Head of caudate nucleus (tissue), 42 donors: ENCODE measurements at regions not wholly inside any gene's neighbourhood (a gene's known extent, or its start where the extent isn't known, plus 50 kb on each side); places are given as distances from the start of the nearest gene placed in this dataset.

Experiments used
- DNase-seq, 42 donors: peaks; one replicate each; pipeline versions ENCODE4 v3.0.0 to v3.0.0-alpha.2; 2020 to 2021; ENCODE audit warnings: mixed read lengths in 7 of 42
- intact Hi-C: fragments of 100-400 bp; cut with DNase I; formaldehyde crosslinking; loops from one replicate; pipeline ENCODE4 v1.15.0; 2022

- intact Hi-C loops, result no loop called here
- no peak for DNase-seq
These were observed 123.0 kb upstream of the MEF2C start for GRCh38 chr5:89005990-89006389.

GRCh38 chr5:89004379-89004778 lies 121.4 kb upstream of the MEF2C start:
- DNase-seq, result no peak
- intact Hi-C loops, result no loop called here

GRCh38 chr5:89003563-89004036 lies 120.6 kb upstream of the MEF2C start:
- intact Hi-C loops, result no loop called here
- no peak for DNase-seq

- DNase-seq, result no peak
- intact Hi-C loops, result no loop called here
These were observed 116.9 kb upstream of the MEF2C start for GRCh38 chr5:88999853-89000252.

- DNase-seq, result no peak
- intact Hi-C loops, result no loop called here
These were observed 115.0 kb upstream of the MEF2C start for GRCh38 chr5:88997937-88998336.

- DNase-seq, result no peak
These were observed 101.1 kb upstream of the MEF2C start for GRCh38 chr5:88984040-88984439.

GRCh38 chr5:88979726-88980125 lies 96.7 kb upstream of the MEF2C start:
- intact Hi-C loops, result no loop called here
- no peak for DNase-seq

More at GRCh38 chr5:88984040-88984439, 101.1 kb upstream of the MEF2C start:
- intact Hi-C loops, result no loop called here

GRCh38 chr5:88979244-88979643 lies 96.3 kb upstream of the MEF2C start:
- no peak for DNase-seq
- intact Hi-C loops, result no loop called here

- intact Hi-C loops, result no loop called here
These were observed 93.9 kb upstream of the MEF2C start for GRCh38 chr5:88976914-88977313.

GRCh38 chr5:88967633-88968585 lies 84.9 kb upstream of the MEF2C start:
- no peak for DNase-seq
- intact Hi-C loops, result no loop called here

More at GRCh38 chr5:88976914-88977313, 93.9 kb upstream of the MEF2C start:
- DNase-seq, result no peak

- no peak for DNase-seq
These were observed 81.8 kb upstream of the MEF2C start for GRCh38 chr5:88964831-88965230.

GRCh38 chr5:88957013-88957412 lies 74.0 kb upstream of the MEF2C start:
- no peak for DNase-seq
- intact Hi-C loops, result no loop called here

More at GRCh38 chr5:88964831-88965230, 81.8 kb upstream of the MEF2C start:
- intact Hi-C loops, result no loop called here

GRCh38 chr5:88956416-88956815 lies 73.4 kb upstream of the MEF2C start:
- intact Hi-C loops, result no loop called here
- no peak for DNase-seq

- intact Hi-C loops, result no loop called here
These were observed 72.4 kb upstream of the MEF2C start for GRCh38 chr5:88955403-88955802.

GRCh38 chr5:88954511-88954910 lies 71.5 kb upstream of the MEF2C start:
- intact Hi-C loops, result no loop called here
- no peak for DNase-seq

More at GRCh38 chr5:88955403-88955802, 72.4 kb upstream of the MEF2C start:
- peak in 11 of 42 donors; percentile 9 to 43 (median 19) for DNase-seq

- peak in 2 of 42 donors; percentile 10 to 13 for DNase-seq
- intact Hi-C loops, result no loop called here
These were observed 70.1 kb upstream of the MEF2C start for GRCh38 chr5:88952996-88953643.

GRCh38 chr5:88952344-88952743 lies 69.4 kb upstream of the MEF2C start:
- DNase-seq, result no peak
- intact Hi-C loops, result no loop called here

GRCh38 chr5:88951457-88951856 lies 68.5 kb upstream of the MEF2C start:
- no peak for DNase-seq
- intact Hi-C loops, result no loop called here

- no peak for DNase-seq
- intact Hi-C loops, result no loop called here
These were observed 66.0 kb upstream of the MEF2C start for GRCh38 chr5:88948746-88949600.
